Occipital lobe (tissue), 1 donor: ENCODE measurements at regions not wholly inside any gene's neighbourhood (a gene's known extent, or its start where the extent isn't known, plus 50 kb on each side); places are given as distances from the start of the nearest gene placed in this dataset.

Experiments used
- DNase-seq: peaks from one replicate; lab custom pipeline; 2025; lab: John Stamatoyannopoulos, UW

DNA sequence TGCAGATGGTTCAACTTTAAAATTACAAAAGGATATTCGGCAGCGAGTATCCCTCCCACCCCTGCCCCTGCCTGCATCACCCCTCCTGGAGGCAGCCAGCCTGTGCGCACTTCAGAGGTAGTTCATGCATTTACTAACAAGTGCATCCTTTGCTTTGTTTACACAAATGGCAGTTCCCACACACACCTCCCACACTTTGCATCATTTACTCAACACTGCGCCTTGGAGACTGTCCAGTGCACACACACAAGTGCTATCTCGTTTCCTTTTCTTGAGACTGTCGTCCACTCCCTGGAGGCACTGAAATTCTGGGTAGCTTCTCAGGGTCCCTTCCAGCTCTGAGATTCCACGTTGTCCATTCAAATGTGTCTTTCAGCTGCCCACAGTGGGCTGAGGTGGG lies 53.1 kb upstream of the VSX1 start:
- DNase-seq = no peak

DNA sequence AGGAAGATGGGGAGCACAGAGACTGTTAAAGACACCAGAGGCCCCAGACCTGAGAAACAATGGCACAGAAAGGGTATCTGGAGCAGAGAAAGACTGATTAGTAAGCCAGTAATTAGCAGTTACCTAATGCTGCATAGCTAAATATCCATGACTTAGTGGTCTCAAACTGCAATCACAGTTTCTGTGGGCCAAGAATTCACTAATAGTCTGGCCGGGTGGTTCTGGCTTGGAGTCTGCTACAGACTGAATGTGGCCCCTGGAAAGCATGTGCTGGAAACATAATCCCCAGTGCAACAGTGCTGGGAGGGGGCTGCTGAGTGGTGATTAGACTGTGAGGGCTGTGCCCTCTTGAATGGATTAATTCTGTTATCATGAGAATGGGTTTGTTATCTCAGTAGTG lies 54.1 kb upstream of the VSX1 start:
- DNase-seq = no peak

DNA sequence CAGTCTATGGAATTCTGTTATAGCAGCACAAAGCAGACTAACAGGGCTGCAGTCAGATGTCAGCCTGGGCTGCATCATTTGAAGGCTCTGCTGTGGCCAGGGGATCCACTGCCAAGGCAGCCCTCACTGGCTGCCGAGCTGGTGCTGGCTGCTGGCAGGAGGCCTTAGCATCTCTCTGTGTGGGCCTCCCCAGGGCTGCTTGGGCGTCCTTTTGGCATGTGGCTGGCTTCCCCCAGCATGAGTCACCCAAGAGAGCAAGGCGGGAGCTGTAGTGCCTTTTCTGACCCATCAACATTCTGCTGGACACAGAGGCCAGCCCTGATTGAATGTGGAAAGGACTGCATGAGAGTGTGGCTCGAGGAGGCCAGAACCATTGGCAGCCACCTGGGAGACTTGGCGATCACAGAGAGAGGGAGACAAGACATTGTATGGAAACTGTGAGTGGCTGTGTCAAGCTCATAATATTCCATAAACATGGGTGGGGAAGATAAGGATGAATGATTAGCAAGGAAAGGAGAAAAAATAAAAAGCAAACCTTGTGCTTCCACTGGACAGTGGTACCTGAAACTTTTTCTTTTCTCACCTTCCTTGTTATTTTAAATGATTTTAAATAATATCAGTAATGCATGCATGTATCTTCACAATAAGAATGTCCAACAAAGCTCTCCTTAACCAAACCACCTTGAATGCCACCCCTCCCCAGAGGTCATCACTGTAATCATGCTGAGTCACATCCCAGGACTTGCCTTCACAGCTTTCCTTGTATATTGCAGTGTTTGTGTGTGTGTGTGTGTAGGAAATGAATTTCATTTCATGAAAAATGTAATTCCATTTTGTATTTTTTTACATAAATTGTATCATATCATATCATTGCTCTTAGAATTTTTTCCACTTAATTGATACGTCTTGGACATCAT lies 55.0 kb upstream of the VSX1 start:
- peak; percentile 58 for DNase-seq

DNA sequence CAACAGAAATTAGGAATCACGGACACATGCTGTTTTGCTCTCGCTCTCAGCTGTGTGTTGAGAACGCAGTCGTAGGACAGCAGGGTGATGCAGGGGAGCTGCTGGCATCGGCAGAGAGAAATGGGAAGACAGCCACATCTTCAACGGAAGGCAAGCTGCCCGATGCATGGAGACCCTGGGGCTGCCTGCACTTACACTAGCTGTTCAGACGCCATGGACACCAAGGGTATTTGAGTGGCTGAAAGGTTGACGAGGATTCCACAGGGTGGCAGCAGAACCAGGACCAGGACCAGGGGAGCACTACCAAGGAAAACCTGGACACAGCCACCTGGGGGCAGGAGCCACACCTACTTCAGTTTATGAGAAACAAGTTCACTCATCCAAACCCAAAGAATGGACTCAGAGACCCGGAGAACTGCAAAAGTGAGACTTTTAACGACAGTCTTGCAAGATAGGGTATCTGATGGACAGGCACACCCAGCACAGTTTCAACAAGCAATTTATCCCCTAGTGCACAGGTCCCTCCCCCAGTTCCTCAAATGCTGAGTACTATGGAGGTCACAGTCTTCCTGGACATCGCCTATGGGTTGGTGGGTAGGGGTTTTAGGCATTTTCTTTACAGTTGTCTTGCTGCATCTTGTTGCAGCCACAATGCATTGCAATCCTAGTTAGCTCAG lies 56.3 kb upstream of the ENTPD6 start:
- DNase-seq = no peak

DNA sequence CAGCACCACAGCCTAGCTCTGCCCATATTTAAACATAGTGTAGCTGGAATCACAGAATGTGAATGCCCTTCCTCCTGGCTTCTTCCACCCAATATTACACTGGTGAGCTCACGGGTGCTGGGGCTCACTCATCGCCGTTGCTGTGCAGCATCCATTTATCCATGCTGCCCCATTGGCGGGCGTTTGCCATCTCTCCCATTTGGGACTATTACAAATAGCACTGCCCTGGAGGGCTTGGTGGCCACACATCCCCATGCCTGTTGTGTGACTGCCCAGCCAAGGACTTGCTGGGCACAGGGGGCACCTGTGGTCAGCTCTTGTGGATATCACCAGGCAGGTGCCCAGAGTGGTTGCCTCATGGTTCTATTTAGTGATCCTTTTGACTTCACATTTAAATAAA lies 54.5 kb upstream of the ENTPD6 start:
- no peak for DNase-seq

DNA sequence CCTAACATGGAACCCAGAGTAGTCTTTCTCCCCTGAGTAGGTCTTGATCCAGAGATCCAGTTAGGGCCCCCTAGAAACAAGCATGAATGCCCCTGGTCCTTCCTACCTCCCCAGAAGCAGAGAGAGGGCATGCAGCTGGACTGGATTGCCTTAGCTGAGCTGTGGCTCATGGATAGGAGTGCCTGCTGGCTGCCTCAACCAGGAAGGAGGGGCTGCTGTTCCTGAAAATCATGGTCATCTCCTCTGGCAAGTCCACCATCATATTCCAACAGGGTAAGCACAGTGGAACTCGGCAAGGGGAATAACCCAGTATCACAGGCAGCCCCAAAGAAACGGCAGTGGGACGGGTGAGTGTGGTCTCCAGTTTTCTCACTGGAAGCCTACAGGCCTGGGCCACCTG lies 53.1 kb upstream of the ENTPD6 start:
- DNase-seq = no peak

DNA sequence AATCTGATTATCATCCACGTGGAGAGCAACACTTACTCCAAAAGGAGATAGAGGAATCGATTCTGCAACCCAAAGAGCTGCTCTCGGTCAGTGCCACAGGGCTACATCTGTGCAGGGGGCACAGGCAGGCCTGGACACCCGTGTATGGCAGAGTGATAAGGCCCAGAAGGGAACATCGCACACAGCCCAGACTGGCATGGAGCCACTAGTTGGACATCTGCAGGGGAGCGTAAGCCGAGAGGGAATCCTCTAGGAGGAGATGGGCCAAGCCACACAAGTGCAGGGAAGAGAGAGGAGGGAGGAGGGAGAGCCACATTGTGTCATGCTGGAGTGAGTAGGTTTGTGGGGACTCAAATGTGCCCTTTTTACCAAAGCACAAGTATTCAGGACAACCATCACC lies 50.4 kb upstream of the ENTPD6 start:
- peak; percentile 6 for DNase-seq
